Aorta (tissue), 5 donors: ENCODE measurements at regions not wholly inside any gene's neighbourhood (a gene's known extent, or its start where the extent isn't known, plus 50 kb on each side); places are given as distances from the start of the nearest gene placed in this dataset.
"Not testable (repeated sequence)": the region's sequence is repeated elsewhere in the genome, so short reads cannot be mapped to it uniquely, and the experiment has no call there.

Source experiments
- ATAC-seq: fragments of 200-7000 bp; cut with Tn5 transposase; one replicate; pipeline ENCODE4 v1.9.1; 2022; ENCODE audit warnings: moderate library complexity; ENCODE audit not compliant: low FRiP score
- DNase-seq, 2 donors: peaks; one replicate each; pipeline ENCODE4 v3.0.0-alpha.2; 2020
- H3K27ac ChIP-seq, 2 donors: one replicate each; pipeline ENCODE4 v1.5.1; 2013; ENCODE audit warnings: low read length in 2 of 2, mild to moderate bottlenecking in 2 of 2, moderate library complexity in 2 of 2, control low read depth in 1 of 2, inconsistent platforms in 1 of 2, low read depth in 1 of 2
- H3K27me3 ChIP-seq, 2 donors: one replicate each; pipeline ENCODE4 v1.6.1; 2013; ENCODE audit warnings: control low read depth in 1 of 2, low read length in 1 of 2, mild to moderate bottlenecking in 1 of 2, moderate library complexity in 1 of 2; ENCODE audit not compliant: insufficient read depth in 2 of 2, control insufficient read depth in 1 of 2
- H3K36me3 ChIP-seq, 2 donors: one replicate each; pipeline ENCODE4 v1.6.1; 2013; ENCODE audit warnings: control low read depth in 1 of 2, low read length in 1 of 2, mild to moderate bottlenecking in 1 of 2; ENCODE audit not compliant: insufficient read depth in 2 of 2, control insufficient read depth in 1 of 2
- H3K4me1 ChIP-seq, 2 donors: one replicate each; pipeline ENCODE4 v1.6.1; 2013; ENCODE audit warnings: low read length in 2 of 2, control low read depth in 1 of 2, mild to moderate bottlenecking in 1 of 2, moderate library complexity in 1 of 2; ENCODE audit not compliant: insufficient read depth in 2 of 2, control insufficient read depth in 1 of 2
- H3K4me3 ChIP-seq, 2 donors: one replicate each; pipeline ENCODE4 v1.5.1; 2013; ENCODE audit warnings: low read length in 2 of 2, control low read depth in 1 of 2, mild to moderate bottlenecking in 1 of 2
- H3K9me3 ChIP-seq: one replicate; pipeline ENCODE4 v1.6.1; 2013; ENCODE audit warnings: mild to moderate bottlenecking, low read length; ENCODE audit not compliant: control insufficient read depth
- WGBS, 2 donors: extraction: QIAGEN DNeasy Blood & Tissue Kit; methylation state at CpG; one replicate each; pipeline ENCODE4 v1.1.7; 2013; 5-methylcytosine and 5-hydroxymethylcytosine counted together
- intact Hi-C, 2 donors: fragments of 100-400 bp; cut with DNase I; formaldehyde crosslinking; loops; one replicate each; pipeline versions ENCODE4 v1.14.2 to v1.15.0; 2022
- donor health status: healthy with polysubstance abuse.
- donor health status: Bipolar disorder and iron deficiency.
- donor health status: DM: no; HTN: no; CAD: no.
- donor health status: DM: no; HTN: no; CAD: no.
- donor health status: DM: yes; HTN: yes; CAD: no.

DNA sequence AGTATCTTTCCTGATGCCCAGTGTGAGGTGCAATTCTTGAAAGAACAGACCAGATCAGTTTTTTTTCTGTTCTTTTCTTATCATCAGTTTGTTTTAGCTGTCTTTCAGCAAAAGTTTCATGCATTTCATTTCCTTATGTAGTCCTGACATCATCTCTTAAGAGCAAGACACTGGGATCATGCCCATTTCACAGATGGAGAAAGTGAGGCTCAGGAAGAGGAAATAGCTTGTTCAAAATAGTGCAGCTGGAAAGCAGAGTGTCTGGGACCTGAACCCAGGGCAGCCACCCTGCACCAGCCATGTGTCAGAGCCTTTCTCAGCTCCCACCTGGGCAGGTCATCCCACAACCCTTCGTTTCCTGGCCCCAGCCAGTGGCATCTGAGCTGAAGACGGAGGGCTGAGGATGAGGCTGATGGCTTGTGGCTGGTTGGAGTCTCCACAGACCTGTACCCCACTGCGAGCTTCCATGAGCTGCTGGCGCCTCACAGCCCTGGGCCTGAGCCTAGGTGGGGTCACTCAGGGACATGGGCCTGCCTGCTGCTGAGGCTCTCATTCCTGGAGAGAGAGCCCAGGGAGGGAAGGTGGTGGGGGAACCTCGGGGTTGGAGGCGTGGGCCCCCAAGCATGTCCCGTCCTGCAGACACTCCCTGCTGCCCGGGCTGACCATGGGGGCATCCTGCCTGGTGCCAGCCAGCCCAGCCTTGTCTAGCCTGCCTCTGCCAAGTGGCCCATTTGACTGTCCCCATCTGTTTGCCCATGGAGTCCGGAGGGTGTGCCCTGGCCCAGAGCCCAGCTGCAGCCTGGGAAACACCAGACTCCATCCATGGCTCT lies 61.8 kb downstream of the SMIM38 start:
- peak in 1 of 2 donors; percentile 66 for DNase-seq

DNA sequence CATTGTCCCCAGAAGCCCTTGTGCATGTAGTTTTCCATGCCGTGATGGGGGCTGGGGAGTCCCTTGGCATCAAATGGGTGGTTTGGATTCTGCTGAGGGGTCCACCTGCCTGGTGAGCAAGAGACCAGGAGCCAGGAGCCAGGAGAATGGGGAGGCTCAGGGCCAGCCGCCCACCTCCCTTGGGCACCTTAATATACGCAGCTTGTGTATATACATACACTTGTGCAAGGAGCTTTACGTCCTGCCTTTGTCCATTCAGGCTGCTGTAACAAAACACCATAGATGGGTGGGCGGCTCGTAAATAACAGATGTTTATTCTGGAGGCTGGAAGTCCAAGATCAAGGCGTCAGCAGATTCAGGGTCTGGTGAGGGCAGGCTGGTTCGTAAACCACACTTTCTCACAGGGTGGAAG lies 62.5 kb downstream of the SMIM38 start:
- no peak for DNase-seq
- no peak for ATAC-seq
- H3K9me3 ChIP-seq, result no peaks in the 10 kb centered on the region
- no peaks in the 10 kb centered on the region for H3K4me1 ChIP-seq
- no peaks in the 10 kb centered on the region for H3K36me3 ChIP-seq
- WGBS, 2 donors, result 77 to 82% methylated on average over 8 of the region's 8 CpGs
- H3K27ac ChIP-seq, result no peak overlapping the region
- H3K4me3 ChIP-seq, result no peak overlapping the region
- intact Hi-C loops, result no loop called here
- no peaks in the 10 kb centered on the region for H3K27me3 ChIP-seq

More for the DNA sequence above, 61.8 kb downstream of the SMIM38 start:
- H3K27me3 ChIP-seq, result no peaks in the 10 kb centered on the region
- H3K36me3 ChIP-seq, result no peaks in the 10 kb centered on the region
- no peaks in the 10 kb centered on the region for H3K9me3 ChIP-seq
- 54 to 56% methylated on average over 7 to 9 of the region's 9 CpGs for WGBS, 2 donors
- H3K4me1 ChIP-seq, result no peaks in the 10 kb centered on the region
- intact Hi-C loops, result no loop called here
- ATAC-seq, result peak; percentile 44
- no peak overlapping the region for H3K27ac ChIP-seq
- no peak overlapping the region for H3K4me3 ChIP-seq

DNA sequence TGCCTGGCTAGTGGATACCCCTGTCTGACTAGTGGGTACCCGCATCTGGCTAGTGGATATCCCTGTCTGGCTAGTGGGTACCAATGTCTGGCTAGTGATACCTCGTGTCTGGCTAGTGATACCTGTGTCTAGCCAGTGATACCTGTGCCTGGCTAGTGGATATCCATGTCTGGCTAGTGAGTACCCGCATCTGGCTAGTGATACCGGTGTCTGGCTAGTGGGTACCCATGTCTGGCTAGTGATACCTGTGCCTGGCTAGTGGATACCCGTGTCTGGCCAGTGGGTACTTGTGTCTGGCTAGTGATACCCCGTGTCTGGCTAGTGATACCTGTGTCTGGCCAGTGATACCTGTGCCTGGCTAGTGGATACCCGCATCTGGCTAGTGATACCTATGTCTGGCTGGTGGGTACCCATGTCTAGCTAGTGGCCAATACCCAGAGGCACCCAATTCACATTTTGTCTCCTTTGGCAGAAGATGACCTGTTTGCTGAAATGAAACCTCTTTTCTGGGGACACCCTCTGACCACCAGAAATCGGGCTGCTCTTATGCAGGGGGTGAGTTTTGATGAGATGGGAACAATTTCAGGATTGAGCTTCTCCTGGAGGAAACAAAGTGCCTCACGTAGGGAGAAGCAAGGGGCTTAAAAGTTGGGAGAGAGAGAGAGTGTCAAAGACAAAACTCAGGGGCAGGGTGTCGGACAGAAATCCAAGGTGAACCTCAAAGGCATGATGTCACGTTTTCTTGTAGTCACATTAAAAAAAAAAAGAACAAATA lies 63.4 kb downstream of the SMIM38 start:
- no peaks in the 10 kb centered on the region for H3K4me1 ChIP-seq
- H3K27me3 ChIP-seq, result no peaks in the 10 kb centered on the region
- H3K9me3 ChIP-seq, result no peaks in the 10 kb centered on the region
- ATAC-seq, result no peak
- no peak for DNase-seq
- 88 to 90% methylated on average over 11 of the region's 11 CpGs for WGBS, 2 donors
- no peaks in the 10 kb centered on the region for H3K36me3 ChIP-seq
- H3K4me3 ChIP-seq, result no peak overlapping the region
- intact Hi-C loops, result no loop called here
- H3K27ac ChIP-seq, result no peak overlapping the region

DNA sequence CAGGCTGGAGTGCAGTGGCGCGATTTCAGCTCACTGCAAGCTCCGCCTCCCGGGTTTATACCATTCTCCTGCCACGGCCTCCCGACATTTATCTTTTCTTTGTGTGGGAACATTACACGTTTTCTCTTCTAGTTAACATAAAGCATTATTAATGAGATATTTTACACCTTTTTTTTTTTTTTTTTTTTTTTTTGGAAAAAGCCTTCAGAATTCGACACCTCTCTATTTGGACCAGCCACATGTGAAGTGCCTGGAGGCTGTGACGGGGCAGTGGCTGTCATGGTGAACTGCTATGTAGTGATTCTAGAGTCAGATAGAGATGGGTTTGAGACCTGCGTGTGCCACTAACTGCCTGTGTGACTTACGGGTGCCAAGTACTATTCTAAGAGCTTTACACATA lies 64.3 kb downstream of the SMIM38 start:
- no peak for ATAC-seq
- WGBS, 2 donors, result 70 to 80% methylated on average over 11 of the region's 11 CpGs
- Histone ChIP-seq H3K27ac (no peak overlapping the region), H3K9me3 (no peaks in the 10 kb centered on the region), H3K4me1 (no peaks in the 10 kb centered on the region), H3K27me3 (no peaks in the 10 kb centered on the region), H3K4me3 (no peak overlapping the region), H3K36me3 (no peaks in the 10 kb centered on the region)
- DNase-seq, result peak in 1 of 2 donors; percentile 25
- intact Hi-C loops, result no loop called here

DNA sequence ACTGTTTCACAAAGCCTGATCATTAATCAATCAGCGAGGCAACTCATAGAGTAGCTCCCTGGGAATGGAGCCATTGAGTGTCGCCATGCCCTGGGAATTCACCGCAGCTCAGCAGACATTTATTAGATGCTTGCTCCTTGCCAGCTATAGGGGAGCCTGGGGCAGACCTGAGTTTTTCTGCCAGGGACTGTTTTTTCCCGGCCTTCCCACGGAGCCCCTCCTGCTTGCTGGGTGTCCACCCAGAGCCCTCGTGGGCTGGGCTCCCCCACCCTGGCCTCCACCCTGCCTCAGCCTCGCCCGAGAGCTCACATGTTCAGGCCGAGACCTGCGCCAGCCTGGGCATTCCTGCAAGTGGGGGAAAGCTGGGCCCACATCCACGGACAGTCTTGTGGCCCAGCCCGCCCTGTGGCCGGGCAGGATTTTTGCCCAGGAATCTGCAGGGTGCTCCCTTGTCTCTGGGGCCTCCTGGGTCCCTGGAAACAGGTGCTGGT lies 64.9 kb downstream of the SMIM38 start:
- peak in 1 of 2 donors; percentile 76 for DNase-seq
- H3K36me3 ChIP-seq, result no peaks in the 10 kb centered on the region
- no peak overlapping the region for H3K4me3 ChIP-seq
- no peak for ATAC-seq
- H3K4me1 ChIP-seq, result no peaks in the 10 kb centered on the region
- intact Hi-C loops, result no loop called here
- no peaks in the 10 kb centered on the region for H3K9me3 ChIP-seq
- no peaks in the 10 kb centered on the region for H3K27me3 ChIP-seq
- WGBS, 2 donors, result 26 to 53% methylated on average over 13 of the region's 13 CpGs
- H3K27ac ChIP-seq, result no peak overlapping the region

DNA sequence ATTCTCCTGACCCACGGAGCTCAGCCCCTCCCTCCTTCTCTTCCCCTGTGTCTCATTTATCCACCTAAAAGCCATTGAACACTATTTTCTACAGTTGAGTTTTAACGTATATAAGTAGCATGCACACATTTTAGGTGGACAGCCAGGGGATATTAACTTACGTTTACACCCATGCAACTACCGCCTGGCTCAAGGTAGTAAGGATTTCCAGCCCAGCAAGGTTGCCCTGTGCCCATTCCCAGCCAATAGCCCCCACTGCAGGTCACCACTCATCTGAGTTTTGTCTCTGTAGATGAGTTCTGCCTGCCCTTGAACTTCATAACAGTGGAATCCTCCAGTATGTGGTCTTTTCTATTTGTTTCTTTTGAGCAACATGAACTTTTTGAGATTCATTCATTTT lies 65.4 kb downstream of the SMIM38 start:
- H3K27me3 ChIP-seq, result no peaks in the 10 kb centered on the region
- H3K4me3 ChIP-seq, result no peak overlapping the region
- no peaks in the 10 kb centered on the region for H3K9me3 ChIP-seq
- H3K27ac ChIP-seq, result no peak overlapping the region
- ATAC-seq (no peak), DNase-seq (no peak)
- H3K36me3 ChIP-seq, result no peaks in the 10 kb centered on the region
- intact Hi-C loops, result no loop called here
- WGBS, 2 donors, result 77 to 85% methylated on average over 4 of the region's 4 CpGs
- no peaks in the 10 kb centered on the region for H3K4me1 ChIP-seq

DNA sequence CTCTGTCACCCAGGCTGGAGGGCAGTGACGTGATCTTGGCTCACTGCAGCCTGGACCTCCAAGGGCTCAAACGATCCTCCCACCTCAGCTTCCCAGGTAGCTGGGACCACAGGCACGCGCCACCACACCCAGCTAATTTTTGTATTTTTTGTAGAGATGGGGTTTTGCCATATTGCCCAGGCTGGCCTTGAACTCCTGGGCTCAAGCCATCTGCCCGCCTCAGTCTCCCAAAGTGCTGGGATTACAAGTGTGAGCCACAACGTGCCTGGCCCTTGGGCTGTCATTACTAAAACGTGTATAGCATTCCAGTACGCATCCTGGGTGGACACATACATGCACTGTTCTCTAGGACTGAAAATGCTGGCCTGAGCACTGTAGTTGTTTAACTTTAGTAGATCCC lies 65.9 kb downstream of the SMIM38 start:
- H3K4me1 ChIP-seq, H3K27me3 ChIP-seq, H3K36me3 ChIP-seq, H3K4me3 ChIP-seq, ATAC-seq, H3K27ac ChIP-seq, H3K9me3 ChIP-seq, intact Hi-C loops: not testable (repeated sequence)
- peak in 1 of 2 donors; percentile 11 for DNase-seq
- WGBS, 2 donors, result 87 to 90% methylated on average over 8 of the region's 8 CpGs

DNA sequence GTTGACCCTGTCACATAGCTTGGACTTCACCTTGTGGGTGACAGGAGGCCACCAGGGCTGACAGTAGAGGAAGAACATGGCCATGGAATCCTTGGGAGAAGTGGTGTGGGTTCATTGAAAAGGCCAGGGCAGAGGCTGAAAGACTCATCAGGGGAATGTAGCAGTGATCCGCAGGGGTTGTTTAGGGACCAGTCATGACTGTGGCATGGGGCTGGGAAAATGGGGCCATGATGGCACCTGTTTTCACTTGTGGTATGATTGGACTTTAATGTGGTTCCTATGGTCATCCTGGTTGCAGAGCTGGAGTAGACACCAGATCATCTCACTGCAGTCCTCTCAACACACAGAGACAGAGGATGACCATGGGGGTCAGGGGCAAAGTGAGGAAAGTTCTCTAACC lies 66.7 kb upstream of the MYEOV start:
- no peaks in the 10 kb centered on the region for H3K27me3 ChIP-seq
- no peak for DNase-seq
- H3K4me1 ChIP-seq, result no peaks in the 10 kb centered on the region
- H3K27ac ChIP-seq, result no peak overlapping the region
- H3K9me3 ChIP-seq, result peaks cover 3% of the 10 kb centered on the region
- no peaks in the 10 kb centered on the region for H3K36me3 ChIP-seq
- no peak for ATAC-seq
- H3K4me3 ChIP-seq, result no peak overlapping the region
- intact Hi-C loops, result no loop called here
- WGBS, 2 donors, result 97 to 100% methylated on average over 1 of the region's 1 CpG
